ENCODE measurements at regions not wholly inside any gene's neighbourhood (a gene's known extent, or its start where the extent isn't known, plus 50 kb on each side); places are given as distances from the start of the nearest gene placed in this dataset.

DNA sequence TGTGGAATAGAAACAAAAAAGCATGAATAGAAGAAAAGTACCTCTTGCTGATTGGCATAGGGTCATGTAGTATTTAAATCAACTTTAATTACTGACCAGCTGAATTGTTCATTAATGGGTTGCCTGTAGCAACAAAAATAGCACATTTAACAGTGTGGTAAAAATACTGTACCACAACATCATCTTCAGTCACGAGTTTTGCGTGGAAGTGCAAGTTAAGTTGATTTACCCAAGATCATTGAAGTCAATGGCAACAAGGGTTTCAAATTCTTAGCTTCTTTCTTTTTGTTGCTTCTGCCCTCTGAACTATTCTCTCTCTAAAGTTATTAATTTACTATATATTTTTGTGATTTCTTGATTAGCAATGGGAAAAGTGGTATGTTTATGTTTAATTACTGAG, 526.6 kb downstream of the C4orf33 start:
- TF ChIP-seq, protein P1, sequence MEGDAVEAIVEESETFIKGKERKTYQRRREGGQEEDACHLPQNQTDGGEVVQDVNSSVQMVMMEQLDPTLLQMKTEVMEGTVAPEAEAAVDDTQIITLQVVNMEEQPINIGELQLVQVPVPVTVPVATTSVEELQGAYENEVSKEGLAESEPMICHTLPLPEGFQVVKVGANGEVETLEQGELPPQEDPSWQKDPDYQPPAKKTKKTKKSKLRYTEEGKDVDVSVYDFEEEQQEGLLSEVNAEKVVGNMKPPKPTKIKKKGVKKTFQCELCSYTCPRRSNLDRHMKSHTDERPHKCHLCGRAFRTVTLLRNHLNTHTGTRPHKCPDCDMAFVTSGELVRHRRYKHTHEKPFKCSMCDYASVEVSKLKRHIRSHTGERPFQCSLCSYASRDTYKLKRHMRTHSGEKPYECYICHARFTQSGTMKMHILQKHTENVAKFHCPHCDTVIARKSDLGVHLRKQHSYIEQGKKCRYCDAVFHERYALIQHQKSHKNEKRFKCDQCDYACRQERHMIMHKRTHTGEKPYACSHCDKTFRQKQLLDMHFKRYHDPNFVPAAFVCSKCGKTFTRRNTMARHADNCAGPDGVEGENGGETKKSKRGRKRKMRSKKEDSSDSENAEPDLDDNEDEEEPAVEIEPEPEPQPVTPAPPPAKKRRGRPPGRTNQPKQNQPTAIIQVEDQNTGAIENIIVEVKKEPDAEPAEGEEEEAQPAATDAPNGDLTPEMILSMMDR (IDR thresholded peaks at IDR 0.05): no peak
- TF ChIP-seq POLR2A (IDR thresholded peaks at IDR 0.05): no peak

Measured in right lobe of liver (tissue), 4 donors.